NT2/D1 (cell line): ENCODE measurements at regions not wholly inside any gene's neighbourhood (a gene's known extent, or its start where the extent isn't known, plus 50 kb on each side); places are given as distances from the start of the nearest gene placed in this dataset.

Experiments
- SUZ12 ChIP-seq: IDR thresholded peaks from 2 replicates; pipeline ENCODE4 v1.6.1; 2011; ENCODE audit not compliant: insufficient read length, insufficient read depth; ENCODE audit errors: extremely low read depth
- YY1 ChIP-seq: IDR thresholded peaks from 2 replicates; pipeline ENCODE4 v1.6.1; 2011; ENCODE audit not compliant: insufficient read length, insufficient read depth
- ZNF274 ChIP-seq: IDR thresholded peaks from 2 replicates; pipeline ENCODE4 v1.6.1; 2011; ENCODE audit warnings: mild to moderate bottlenecking, low read depth, low read length

DNA sequence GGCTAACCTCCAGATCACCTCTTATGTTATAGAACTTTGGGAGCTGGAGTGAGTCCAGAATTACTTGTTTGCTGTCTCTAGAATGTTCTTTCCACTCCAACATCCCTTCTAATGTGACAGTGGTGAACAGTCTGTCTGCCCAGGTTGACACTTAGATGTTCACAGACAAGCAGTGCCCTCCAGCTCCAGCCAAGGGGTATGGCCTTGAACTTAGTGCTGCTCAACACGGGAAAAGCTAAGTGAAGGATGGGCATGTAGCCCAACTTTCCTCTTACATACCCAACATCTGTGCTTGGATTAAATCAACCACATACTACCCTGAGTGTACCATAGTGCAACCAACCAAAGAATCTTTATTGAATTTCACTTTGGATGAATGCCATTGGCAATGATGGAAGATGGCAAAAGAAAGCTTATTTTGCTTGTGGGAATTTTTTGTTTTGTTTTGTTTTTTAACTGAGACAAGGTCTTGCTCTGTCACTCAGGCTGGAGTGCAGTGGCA, 201.2 kb downstream of the NXNL2 start:
- no peak for TF ChIP-seq YY1
- TF ChIP-seq ZNF274: no peak
- TF ChIP-seq SUZ12: no peak
